ENCODE measurements at regions not wholly inside any gene's neighbourhood (a gene's known extent, or its start where the extent isn't known, plus 50 kb on each side); places are given as distances from the start of the nearest gene placed in this dataset.

GRCh38 chr5:135184646-135185045 lies 150.6 kb upstream of the PITX1 start:
- H3K9me3 ChIP-seq = no peaks in the 10 kb centered on the region
- CTCF ChIA-PET = interaction anchor here (1.2 to 1.5 kb wide), 3 partner anchors 11 to 152 kb away, joined by 3 to 4 read pairs (median 3); no protein-coding TSS in a partner anchor
- TF ChIP-seq ZBTB33 (IDR thresholded peaks at IDR 0.05; ENCODE audit: borderline replicate concordance, low read depth) = no peak
- no peak for TF ChIP-seq TEAD4 (IDR thresholded peaks at IDR 0.05; ENCODE audit: borderline replicate concordance, insufficient read depth)
- no peak for TF ChIP-seq JUND (IDR thresholded peaks at IDR 0.05)
- TF ChIP-seq CTCF (IDR thresholded peaks at IDR 0.05) = no peak
- TF ChIP-seq EZH2phosphoT487 (IDR thresholded peaks at IDR 0.05; ENCODE audit: borderline replicate concordance, low read depth) = no peak
- no peak for TF ChIP-seq ELF1 (IDR thresholded peaks at IDR 0.05)
- no peak for TF ChIP-seq NRF1 (IDR thresholded peaks at IDR 0.05; ENCODE audit: low read depth, low read length)
- no peak for TF ChIP-seq SIN3A (IDR thresholded peaks at IDR 0.05; ENCODE audit: borderline replicate concordance, low read depth, low read length)
- TF ChIP-seq NFIC (IDR thresholded peaks at IDR 0.05; ENCODE audit: borderline replicate concordance) = no peak
- H3K79me2 ChIP-seq (ENCODE audit: insufficient read depth) = no peaks in the 10 kb centered on the region
- WGBS (ENCODE audit: low lambda C conversion rate) = 90% methylated on average over 6 of the region's 7 CpGs
- H2AFZ ChIP-seq (ENCODE audit: low read depth) = no peak overlapping the region
- H4K20me1 ChIP-seq (ENCODE audit: insufficient read depth) = no peaks in the 10 kb centered on the region
- H3K9me2 ChIP-seq = no peaks in the 10 kb centered on the region
- no peak overlapping the region for H3K9ac ChIP-seq
- H3K4me3 ChIP-seq (ENCODE audit: low read depth in 2 of 2, low read length in 1 of 2) = no peak overlapping the region
- no peak overlapping the region for H3K27ac ChIP-seq (ENCODE audit: low read depth in 2 of 2, low read length in 1 of 2)
- no peaks in the 10 kb centered on the region for H3K4me1 ChIP-seq (ENCODE audit: control insufficient read depth in 1 of 2, insufficient read depth in 2 of 2, low read depth in 1 of 2, low read length in 1 of 2)
- H3F3A ChIP-seq (replicated peaks; ENCODE audit: insufficient read depth) = no peaks in the 10 kb centered on the region
- no peak for DNase-seq
- POLR2A ChIA-PET = no interaction called here
- H3K4me2 ChIP-seq = no peak overlapping the region
- no peaks in the 10 kb centered on the region; the same call in 1 of the 2 replicates for H3K27me3 ChIP-seq (ENCODE audit: insufficient read depth)
- no peaks in the 10 kb centered on the region for H3K36me3 ChIP-seq (replicated peaks in 1 of 2; ENCODE audit: control insufficient read depth in 1 of 2, insufficient read depth in 2 of 2, low read length in 1 of 2)

GRCh38 chr5:135183464-135183863 lies 149.4 kb upstream of the PITX1 start:
- no peak overlapping the region for H3K27ac ChIP-seq (ENCODE audit: low read depth in 2 of 2, low read length in 1 of 2)
- no peaks in the 10 kb centered on the region for H3K4me1 ChIP-seq (ENCODE audit: control insufficient read depth in 1 of 2, insufficient read depth in 2 of 2, low read depth in 1 of 2, low read length in 1 of 2)
- no peaks in the 10 kb centered on the region for H3K9me3 ChIP-seq
- no peaks in the 10 kb centered on the region for H3F3A ChIP-seq (replicated peaks; ENCODE audit: insufficient read depth)
- H3K4me2 ChIP-seq = no peak overlapping the region
- H3K4me3 ChIP-seq (ENCODE audit: low read depth in 2 of 2, low read length in 1 of 2) = no peak overlapping the region
- H3K27me3 ChIP-seq (ENCODE audit: insufficient read depth) = no peaks in the 10 kb centered on the region; the same call in 1 of the 2 replicates
- no peaks in the 10 kb centered on the region for H4K20me1 ChIP-seq (ENCODE audit: insufficient read depth)
- no peak for DNase-seq
- POLR2A ChIA-PET = no interaction called here
- no peaks in the 10 kb centered on the region for H3K9me2 ChIP-seq
- WGBS (ENCODE audit: low lambda C conversion rate) = 53% methylated on average over 4 of the region's 4 CpGs
- H3K36me3 ChIP-seq (replicated peaks in 1 of 2; ENCODE audit: control insufficient read depth in 1 of 2, insufficient read depth in 2 of 2, low read length in 1 of 2) = no peaks in the 10 kb centered on the region
- CTCF ChIA-PET = interaction anchor here (0.6 to 1.5 kb wide), 3 partner anchors 10 to 153 kb away, joined by 3 to 4 read pairs (median 3); no protein-coding TSS in a partner anchor
- no peak for TF ChIP-seq RAD21 (IDR thresholded peaks at IDR 0.05; ENCODE audit: low read length)
- H3K9ac ChIP-seq = no peak overlapping the region
- H2AFZ ChIP-seq (ENCODE audit: low read depth) = no peak overlapping the region
- no peaks in the 10 kb centered on the region for H3K79me2 ChIP-seq (ENCODE audit: insufficient read depth)
